GM23338 (cell line): ENCODE measurements at regions not wholly inside any gene's neighbourhood (a gene's known extent, or its start where the extent isn't known, plus 50 kb on each side); places are given as distances from the start of the nearest gene placed in this dataset.

Experiments
- ATAC-seq: fragments of 200-7000 bp; cut with Tn5 transposase; 3 replicates; pipeline ENCODE4 v1.9.1; 2020
- DNase-seq: peaks from one replicate; pipeline ENCODE4 v3.0.0-alpha.2; 2015; ENCODE audit warnings: low spot score
- H2AFZ ChIP-seq: fragments of 200-600 bp; sonication (generic); 2 replicates; pipeline ENCODE4 v1.8.0; 2016; ENCODE audit warnings: antibody characterized with exemption, mild to moderate bottlenecking, moderate library complexity
- H3F3A ChIP-seq: fragments of 200-600 bp; sonication (generic); replicated peaks from 2 replicates; pipeline ENCODE4 v1.8.0; 2017; ENCODE audit warnings: antibody characterized with exemption, mixed run types, low read depth
- H3K27ac ChIP-seq: fragments of 200-600 bp; sonication (generic); 2 replicates; pipeline ENCODE4 v1.6.1; 2016; ENCODE audit warnings: low read depth
- H3K27me3 ChIP-seq: fragments of 200-600 bp; sonication (generic); 2 replicates; pipeline ENCODE4 v1.8.0; 2016; ENCODE audit warnings: mild to moderate bottlenecking, mixed run types, moderate library complexity; ENCODE audit not compliant: insufficient read depth
- H3K36me3 ChIP-seq: fragments of 200-600 bp; sonication (generic); 2 replicates; pipeline ENCODE4 v1.8.0; 2016; ENCODE audit warnings: mild to moderate bottlenecking; ENCODE audit not compliant: insufficient read depth
- H3K4me1 ChIP-seq: fragments of 200-600 bp; sonication (generic); 2 replicates; pipeline ENCODE4 v1.8.0; 2016; ENCODE audit warnings: mild to moderate bottlenecking, moderate library complexity; ENCODE audit not compliant: insufficient read depth
- H3K4me2 ChIP-seq: fragments of 200-600 bp; sonication (generic); 2 replicates; pipeline ENCODE4 v1.7.1; 2017; ENCODE audit warnings: mixed run types
- H3K4me3 ChIP-seq: fragments of 200-600 bp; sonication (generic); 2 replicates; pipeline ENCODE4 v1.6.1; 2016; ENCODE audit warnings: mixed run types
- H3K79me2 ChIP-seq: fragments of 200-600 bp; sonication (generic); replicated peaks from 2 replicates; pipeline ENCODE4 v1.8.0; 2017; ENCODE audit warnings: mild to moderate bottlenecking; ENCODE audit not compliant: insufficient read depth
- H3K9me2 ChIP-seq: fragments of 200-600 bp; sonication (generic); 2 replicates; pipeline ENCODE4 v1.8.0; 2017; ENCODE audit not compliant: insufficient read depth
- H4K20me1 ChIP-seq: fragments of 200-600 bp; sonication (generic); replicated peaks from 2 replicates; pipeline ENCODE4 v1.8.0; 2017; ENCODE audit warnings: mild to moderate bottlenecking; ENCODE audit not compliant: insufficient read depth
- H3K27ac Mint-ChIP-seq: 2 replicates; pipeline ENCODE4 v1.8.0; 2020; ENCODE audit warnings: inconsistent platforms, mild to moderate bottlenecking, moderate library complexity, mixed read lengths
- H3K27me3 Mint-ChIP-seq: 3 replicates; pipeline ENCODE4 v1.8.0; 2022; ENCODE audit warnings: low read depth, mild to moderate bottlenecking, moderate library complexity, mixed read lengths, inconsistent platforms; ENCODE audit not compliant: insufficient read depth, poor library complexity
- H3K36me3 Mint-ChIP-seq: 3 replicates; pipeline ENCODE4 v1.8.0; 2021; ENCODE audit warnings: low read depth, mild to moderate bottlenecking, inconsistent platforms, moderate library complexity, mixed read lengths
- H3K4me1 Mint-ChIP-seq: 3 replicates; pipeline ENCODE4 v1.8.0; 2020; ENCODE audit warnings: mild to moderate bottlenecking, inconsistent platforms, mixed read lengths
- H3K4me3 Mint-ChIP-seq: 3 replicates; pipeline ENCODE4 v1.8.0; 2021; ENCODE audit warnings: moderate library complexity, mild to moderate bottlenecking, inconsistent platforms, mixed read lengths
- H3K9me3 Mint-ChIP-seq: 3 replicates; pipeline ENCODE4 v1.8.0; 2020; ENCODE audit warnings: moderate library complexity, mild to moderate bottlenecking, inconsistent platforms, mixed read lengths
- CTCF ChIP-seq, 2 experiments: fragments of 200-600 bp in 1 of 2; sonication (generic) in 1 of 2; conservative IDR thresholded peaks; 2 replicates each; pipeline versions ENCODE4 v1.5.1 to v1.6.1; 2016 to 2017; ENCODE audit warnings: antibody characterized with exemption in 2 of 2, low read depth in 2 of 2, mild to moderate bottlenecking in 2 of 2, moderate library complexity in 1 of 2
- EZH2 ChIP-seq: fragments of 200-600 bp; sonication (generic); IDR thresholded peaks from one replicate; pipeline ENCODE4 v1.8.0; 2017; ENCODE audit warnings: antibody characterized with exemption, mild to moderate bottlenecking, low read depth; ENCODE audit not compliant: unreplicated experiment
- EZH2phosphoT487 ChIP-seq: fragments of 200-600 bp; sonication (generic); IDR thresholded peaks from one replicate; pipeline ENCODE4 v1.8.1; 2018; ENCODE audit warnings: antibody characterized with exemption; ENCODE audit not compliant: unreplicated experiment
- JUNB ChIP-seq: IDR thresholded peaks from one replicate; pipeline ENCODE4 v1.6.1; 2016; ENCODE audit warnings: antibody characterized with exemption; ENCODE audit not compliant: unreplicated experiment
- STAT1 ChIP-seq: IDR thresholded peaks from one replicate; pipeline ENCODE4 v1.6.1; 2016; ENCODE audit warnings: antibody characterized with exemption; ENCODE audit not compliant: unreplicated experiment
- ZNF114 ChIP-seq: fragments of 250-450 bp; sonication (Bioruptor Pico); IDR thresholded peaks from 2 replicates; pipeline ENCODE4 v1.5.0; 2020; ENCODE audit warnings: mild to moderate bottlenecking, moderate library complexity
- ZNF331 ChIP-seq: fragments of 250-450 bp; sonication (Bioruptor Pico); IDR thresholded peaks from 2 replicates; pipeline ENCODE4 v1.5.0; 2020; ENCODE audit warnings: low read depth, mild to moderate bottlenecking, moderate library complexity

- ATAC-seq (peak; percentile 55), DNase-seq (no peak)
- Histone ChIP-seq H3K36me3 (peaks cover 12% of the 10 kb centered on the region), H4K20me1 (peaks cover 35% of the 10 kb centered on the region), H3K27me3 (no peaks in the 10 kb centered on the region), H3K79me2 (peaks cover 41% of the 10 kb centered on the region), H3K4me1 (no peaks in the 10 kb centered on the region), H3K9me2 (no peaks in the 10 kb centered on the region), H3K27ac (peak overlapping the region; percentile 6; the same call in 1 of the 2 replicates), H3K4me2 (no peak overlapping the region), H3K4me3 (no peak overlapping the region), H2AFZ (no peak overlapping the region), H3F3A (peaks cover 4% of the 10 kb centered on the region; the same call in 1 of the 2 replicates)
- no peaks in the 10 kb centered on the region; the same call in 2 of the 3 replicates for H3K9me3 Mint-ChIP-seq
- H3K4me1 Mint-ChIP-seq = peaks cover 16% of the 10 kb centered on the region; the same call in 2 of the 3 replicates
- TF ChIP-seq STAT1 (no peak), CTCF (conservative IDR thresholded peaks at IDR 0.05; ENCODE audit: low read depth in 2 of 2) (no peak), JUNB (no peak)
- no peak overlapping the region for H3K4me3 Mint-ChIP-seq
- H3K27me3 Mint-ChIP-seq = peaks cover 19% of the 10 kb centered on the region
- no peak overlapping the region for H3K27ac Mint-ChIP-seq
- H3K36me3 Mint-ChIP-seq = peaks cover 26% of the 10 kb centered on the region
Measured at GRCh38 chr9:94181408-94182181, 77.5 kb upstream of the ZNF169 start.

- peaks cover 31% of the 10 kb centered on the region for H3K79me2 ChIP-seq
- Mint-ChIP-seq H3K27me3 (peaks cover 19% of the 10 kb centered on the region), H3K27ac (no peak overlapping the region), H3K36me3 (peaks cover 22% of the 10 kb centered on the region; the same call in 2 of the 3 replicates), H3K4me1 (peaks cover 11% of the 10 kb centered on the region; the same call in 2 of the 3 replicates), H3K9me3 (peaks cover 4% of the 10 kb centered on the region; the same call in 1 of the 3 replicates), H3K4me3 (no peak overlapping the region)
- TF ChIP-seq ZNF331 (no peak), ZNF114 (CRISPR knock-in tag) (no peak), JUNB (no peak), EZH2phosphoT487 (no peak), STAT1 (no peak), EZH2 (no peak)
- DNase-seq = no peak
- H3K4me3 ChIP-seq = no peak overlapping the region
- 0 out of 2 replicates have a peak overlapping the region, but pooled peaks have one; percentile 6 for H3K27ac ChIP-seq
- no peaks in the 10 kb centered on the region for H3K4me1 ChIP-seq
- no peak overlapping the region for H3K4me2 ChIP-seq
- H3K36me3 ChIP-seq = peaks cover 3% of the 10 kb centered on the region; the same call in 1 of the 2 replicates
- peak; percentile 13; the same call in 2 of the 3 replicates for ATAC-seq
- 0 out of 2 replicates have a peak, but pooled peaks cover 4% of the 10 kb centered on the region for H3F3A ChIP-seq
- H2AFZ ChIP-seq = no peak overlapping the region
- H3K9me2 ChIP-seq = no peaks in the 10 kb centered on the region
- peaks cover 26% of the 10 kb centered on the region for H4K20me1 ChIP-seq
- H3K27me3 ChIP-seq = no peaks in the 10 kb centered on the region
Measured at GRCh38 chr9:94182532-94182931, 76.6 kb upstream of the ZNF169 start.
